Muscle layer of colon (tissue), 2 donors: ENCODE measurements at regions not wholly inside any gene's neighbourhood (a gene's known extent, or its start where the extent isn't known, plus 50 kb on each side); places are given as distances from the start of the nearest gene placed in this dataset.
"Not testable (repeated sequence)": the region's sequence is repeated elsewhere in the genome, so short reads cannot be mapped to it uniquely, and the experiment has no call there.

Experiments used
- H3K27ac ChIP-seq: one replicate; pipeline ENCODE4 v1.7.0; 2013; ENCODE audit warnings: low read depth, mild to moderate bottlenecking, low read length, moderate library complexity
- H3K27me3 ChIP-seq, 2 donors: one replicate each; pipeline ENCODE4 v1.7.0; 2013; ENCODE audit warnings: low read length in 2 of 2, mild to moderate bottlenecking in 2 of 2; ENCODE audit not compliant: insufficient read depth in 2 of 2, control insufficient read depth in 1 of 2
- H3K36me3 ChIP-seq: one replicate; pipeline ENCODE4 v1.7.0; 2013; ENCODE audit warnings: mild to moderate bottlenecking, low read length; ENCODE audit not compliant: insufficient read depth
- H3K4me1 ChIP-seq: one replicate; pipeline ENCODE4 v1.7.0; 2013; ENCODE audit warnings: mild to moderate bottlenecking, low read length; ENCODE audit not compliant: insufficient read depth
- H3K4me3 ChIP-seq, 2 donors: one replicate each; pipeline ENCODE4 v1.7.0; 2013; ENCODE audit warnings: low read length in 2 of 2, low read depth in 1 of 2, mild to moderate bottlenecking in 1 of 2, moderate library complexity in 1 of 2
- H3K9ac ChIP-seq: one replicate; pipeline ENCODE4 v1.7.0; 2013; ENCODE audit warnings: low read length
- H3K9me3 ChIP-seq: one replicate; pipeline ENCODE4 v1.7.0; 2013; ENCODE audit warnings: mild to moderate bottlenecking, low read length
- donor health status: abdominal sarcoma.
- donor health status: Adenocarcinoma of cecum.

GRCh38 chr1:234782105-234782751 lies 172.2 kb upstream of the IRF2BP2 start:
- H3K4me1 ChIP-seq: no peaks in the 10 kb centered on the region
- no peaks in the 10 kb centered on the region for H3K36me3 ChIP-seq
- H3K4me3 ChIP-seq: no peak overlapping the region
- no peaks in the 10 kb centered on the region for H3K27me3 ChIP-seq
- no peak overlapping the region for H3K27ac ChIP-seq
- H3K9me3 ChIP-seq: no peaks in the 10 kb centered on the region
- H3K9ac ChIP-seq: no peak overlapping the region

- H3K27ac ChIP-seq: no peak overlapping the region
- H3K4me1 ChIP-seq: no peaks in the 10 kb centered on the region
- no peak overlapping the region for H3K4me3 ChIP-seq
- H3K36me3 ChIP-seq: no peaks in the 10 kb centered on the region
- H3K9ac ChIP-seq: no peak overlapping the region
- no peaks in the 10 kb centered on the region for H3K27me3 ChIP-seq
- no peaks in the 10 kb centered on the region for H3K9me3 ChIP-seq
Measured at GRCh38 chr1:234781241-234782065, 171.5 kb upstream of the IRF2BP2 start.

- Histone ChIP-seq H3K4me1 (no peaks in the 10 kb centered on the region), H3K9me3 (no peaks in the 10 kb centered on the region), H3K27me3 (no peaks in the 10 kb centered on the region), H3K36me3 (no peaks in the 10 kb centered on the region), H3K9ac (no peak overlapping the region), H3K4me3 (no peak overlapping the region), H3K27ac (no peak overlapping the region)
Measured at GRCh38 chr1:234780531-234781162, 170.7 kb upstream of the IRF2BP2 start.

- H3K27me3 ChIP-seq: no peaks in the 10 kb centered on the region
Measured at GRCh38 chr1:234780112-234780511, 170.1 kb upstream of the IRF2BP2 start.

GRCh38 chr1:234779600-234779999 lies 169.6 kb upstream of the IRF2BP2 start:
- H3K27ac ChIP-seq, H3K36me3 ChIP-seq, H3K27me3 ChIP-seq: not testable (repeated sequence)

More at GRCh38 chr1:234780112-234780511, 170.1 kb upstream of the IRF2BP2 start:
- Histone ChIP-seq H3K9ac (no peak overlapping the region), H3K4me1 (no peaks in the 10 kb centered on the region), H3K36me3 (no peaks in the 10 kb centered on the region), H3K4me3 (no peak overlapping the region), H3K9me3 (no peaks in the 10 kb centered on the region), H3K27ac (no peak overlapping the region)

GRCh38 chr1:234779160-234779538 lies 169.2 kb upstream of the IRF2BP2 start:
- Histone ChIP-seq H3K27ac (no peak overlapping the region), H3K4me1 (no peaks in the 10 kb centered on the region), H3K4me3 (no peak overlapping the region), H3K36me3 (no peaks in the 10 kb centered on the region), H3K9ac (no peak overlapping the region), H3K27me3 (no peaks in the 10 kb centered on the region), H3K9me3 (no peaks in the 10 kb centered on the region)

More at GRCh38 chr1:234779600-234779999, 169.6 kb upstream of the IRF2BP2 start:
- H3K4me3 ChIP-seq, H3K4me1 ChIP-seq, H3K9ac ChIP-seq, H3K9me3 ChIP-seq: not testable (repeated sequence)

- H3K27me3 ChIP-seq: no peaks in the 10 kb centered on the region
- no peak overlapping the region for H3K4me3 ChIP-seq
- no peaks in the 10 kb centered on the region for H3K4me1 ChIP-seq
- no peaks in the 10 kb centered on the region for H3K36me3 ChIP-seq
- no peaks in the 10 kb centered on the region for H3K9me3 ChIP-seq
- no peak overlapping the region for H3K9ac ChIP-seq
- H3K27ac ChIP-seq: no peak overlapping the region
Measured at GRCh38 chr1:234778221-234779159, 168.5 kb upstream of the IRF2BP2 start.

- Histone ChIP-seq H3K27ac (no peak overlapping the region), H3K4me3 (no peak overlapping the region), H3K9ac (no peak overlapping the region), H3K36me3 (no peaks in the 10 kb centered on the region), H3K9me3 (no peaks in the 10 kb centered on the region), H3K4me1 (no peaks in the 10 kb centered on the region), H3K27me3 (no peaks in the 10 kb centered on the region)
Measured at GRCh38 chr1:234777856-234778220, 167.9 kb upstream of the IRF2BP2 start.

GRCh38 chr1:234776876-234777855 lies 167.2 kb upstream of the IRF2BP2 start:
- H3K36me3 ChIP-seq: no peaks in the 10 kb centered on the region
- no peak overlapping the region for H3K9ac ChIP-seq
- no peak overlapping the region for H3K27ac ChIP-seq
- no peak overlapping the region for H3K4me3 ChIP-seq
- H3K27me3 ChIP-seq: no peaks in the 10 kb centered on the region
- peaks cover 7% of the 10 kb centered on the region for H3K4me1 ChIP-seq
- H3K9me3 ChIP-seq: no peaks in the 10 kb centered on the region

- Histone ChIP-seq H3K4me3 (no peak overlapping the region), H3K9me3 (no peaks in the 10 kb centered on the region), H3K27me3 (no peaks in the 10 kb centered on the region), H3K9ac (no peak overlapping the region), H3K27ac (no peak overlapping the region), H3K36me3 (no peaks in the 10 kb centered on the region), H3K4me1 (peaks cover 14% of the 10 kb centered on the region)
Measured at GRCh38 chr1:234776256-234776875, 166.4 kb upstream of the IRF2BP2 start.
